DND-41 (cell line): ENCODE measurements at regions not wholly inside any gene's neighbourhood (a gene's known extent, or its start where the extent isn't known, plus 50 kb on each side); places are given as distances from the start of the nearest gene placed in this dataset.

Source experiments
- ATAC-seq: fragments of 200-7000 bp; cut with Tn5 transposase; 3 replicates; pipeline ENCODE4 v1.9.1; 2021; ENCODE audit warnings: low read depth; ENCODE audit not compliant: insufficient read depth
- DNase-seq: peaks from one replicate; pipeline ENCODE4 v3.0.0-alpha.2; 2020
- H2AFZ ChIP-seq: 2 replicates; pipeline ENCODE4 v1.6.0; 2012; ENCODE audit warnings: low read depth, low read length
- H3K27ac ChIP-seq: 2 replicates; pipeline ENCODE4 v1.5.1; 2012; ENCODE audit warnings: low read length, inconsistent platforms
- H3K27me3 ChIP-seq: fragments of 200-600 bp; sonication (generic); 2 replicates; pipeline ENCODE4 v1.6.0; 2012; ENCODE audit warnings: low read length, mild to moderate bottlenecking, inconsistent platforms; ENCODE audit not compliant: insufficient read depth, poor library complexity
- H3K36me3 ChIP-seq: 2 replicates; pipeline ENCODE4 v1.5.1; 2012; ENCODE audit warnings: low read length, inconsistent platforms; ENCODE audit not compliant: insufficient read depth
- H3K4me1 ChIP-seq: 2 replicates; pipeline ENCODE4 v1.5.1; 2012; ENCODE audit warnings: mild to moderate bottlenecking, low read length; ENCODE audit not compliant: insufficient read depth
- H3K4me2 ChIP-seq: 2 replicates; pipeline ENCODE4 v1.6.0; 2012; ENCODE audit warnings: mild to moderate bottlenecking, moderate library complexity, low read length, inconsistent platforms; ENCODE audit not compliant: insufficient read depth
- H3K4me3 ChIP-seq, 2 experiments: fragments of 200-600 bp in 1 of 2; shearing (Covaris generic) in 1 of 2; 2 replicates each; pipeline ENCODE4 v1.5.1; 2012 to 2016; ENCODE audit warnings: inconsistent platforms in 2 of 2, low read length in 2 of 2, mild to moderate bottlenecking in 2 of 2, low read depth in 1 of 2, moderate library complexity in 1 of 2
- H3K79me2 ChIP-seq: 2 replicates; pipeline ENCODE4 v1.6.0; 2012; ENCODE audit warnings: low read length, inconsistent platforms; ENCODE audit not compliant: insufficient read depth
- H3K9ac ChIP-seq: 2 replicates; pipeline ENCODE4 v1.6.0; 2012; ENCODE audit warnings: low read depth, mild to moderate bottlenecking, inconsistent platforms, low read length, moderate library complexity
- H3K9me3 ChIP-seq: 2 replicates; pipeline ENCODE4 v1.5.1; 2012; ENCODE audit warnings: low read length, moderate library complexity, mild to moderate bottlenecking, inconsistent platforms; ENCODE audit not compliant: insufficient read depth, severe bottlenecking
- H4K20me1 ChIP-seq: 2 replicates; pipeline ENCODE4 v1.6.0; 2012; ENCODE audit warnings: low read length; ENCODE audit not compliant: insufficient read depth
- EZH2 ChIP-seq: IDR thresholded peaks from 3 replicates; pipeline ENCODE4 v1.6.1; 2012; ENCODE audit warnings: borderline replicate concordance, low read depth, mild to moderate bottlenecking, moderate library complexity, low read length, inconsistent platforms; ENCODE audit not compliant: severe bottlenecking
- TF ChIP-seq, protein P1 (sequence below): IDR thresholded peaks from 2 replicates; pipeline ENCODE4 v1.5.1; 2012; ENCODE audit warnings: borderline replicate concordance, low read length, moderate library complexity, mild to moderate bottlenecking; ENCODE audit not compliant: poor library complexity, severe bottlenecking; ENCODE audit errors: extremely low read depth

DNA sequence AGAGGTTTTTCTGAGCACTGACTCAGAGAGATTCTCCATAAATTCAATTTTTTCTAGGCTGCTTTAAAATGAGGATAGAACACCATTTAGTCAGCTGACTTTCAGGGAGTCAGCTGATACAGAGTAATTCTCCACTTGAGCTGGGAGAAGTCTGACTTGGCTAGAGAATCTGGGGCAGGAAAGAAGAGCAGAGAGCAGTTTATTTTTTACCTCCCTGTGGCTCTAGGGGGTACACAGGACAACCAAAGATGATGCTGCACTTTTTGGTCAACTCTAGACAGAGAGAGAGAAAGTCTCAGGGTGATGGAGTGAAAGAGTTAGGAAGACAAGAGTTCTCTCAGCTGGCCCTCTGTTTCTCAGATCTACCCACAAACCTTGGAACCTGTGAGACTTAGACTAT lies 67.3 kb upstream of the EED start:
- TF ChIP-seq EZH2 = no peak
- TF ChIP-seq, protein P1, sequence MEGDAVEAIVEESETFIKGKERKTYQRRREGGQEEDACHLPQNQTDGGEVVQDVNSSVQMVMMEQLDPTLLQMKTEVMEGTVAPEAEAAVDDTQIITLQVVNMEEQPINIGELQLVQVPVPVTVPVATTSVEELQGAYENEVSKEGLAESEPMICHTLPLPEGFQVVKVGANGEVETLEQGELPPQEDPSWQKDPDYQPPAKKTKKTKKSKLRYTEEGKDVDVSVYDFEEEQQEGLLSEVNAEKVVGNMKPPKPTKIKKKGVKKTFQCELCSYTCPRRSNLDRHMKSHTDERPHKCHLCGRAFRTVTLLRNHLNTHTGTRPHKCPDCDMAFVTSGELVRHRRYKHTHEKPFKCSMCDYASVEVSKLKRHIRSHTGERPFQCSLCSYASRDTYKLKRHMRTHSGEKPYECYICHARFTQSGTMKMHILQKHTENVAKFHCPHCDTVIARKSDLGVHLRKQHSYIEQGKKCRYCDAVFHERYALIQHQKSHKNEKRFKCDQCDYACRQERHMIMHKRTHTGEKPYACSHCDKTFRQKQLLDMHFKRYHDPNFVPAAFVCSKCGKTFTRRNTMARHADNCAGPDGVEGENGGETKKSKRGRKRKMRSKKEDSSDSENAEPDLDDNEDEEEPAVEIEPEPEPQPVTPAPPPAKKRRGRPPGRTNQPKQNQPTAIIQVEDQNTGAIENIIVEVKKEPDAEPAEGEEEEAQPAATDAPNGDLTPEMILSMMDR = no peak
- Histone ChIP-seq H3K27me3 (no peaks in the 10 kb centered on the region), H3K4me2 (no peak overlapping the region), H2AFZ (no peak overlapping the region), H3K4me3 (no peak overlapping the region), H4K20me1 (no peaks in the 10 kb centered on the region), H3K79me2 (no peaks in the 10 kb centered on the region), H3K36me3 (no peaks in the 10 kb centered on the region), H3K27ac (no peak overlapping the region), H3K9ac (no peak overlapping the region), H3K9me3 (no peaks in the 10 kb centered on the region), H3K4me1 (no peaks in the 10 kb centered on the region)
- DNase-seq = no peak
- ATAC-seq = no peak

DNA sequence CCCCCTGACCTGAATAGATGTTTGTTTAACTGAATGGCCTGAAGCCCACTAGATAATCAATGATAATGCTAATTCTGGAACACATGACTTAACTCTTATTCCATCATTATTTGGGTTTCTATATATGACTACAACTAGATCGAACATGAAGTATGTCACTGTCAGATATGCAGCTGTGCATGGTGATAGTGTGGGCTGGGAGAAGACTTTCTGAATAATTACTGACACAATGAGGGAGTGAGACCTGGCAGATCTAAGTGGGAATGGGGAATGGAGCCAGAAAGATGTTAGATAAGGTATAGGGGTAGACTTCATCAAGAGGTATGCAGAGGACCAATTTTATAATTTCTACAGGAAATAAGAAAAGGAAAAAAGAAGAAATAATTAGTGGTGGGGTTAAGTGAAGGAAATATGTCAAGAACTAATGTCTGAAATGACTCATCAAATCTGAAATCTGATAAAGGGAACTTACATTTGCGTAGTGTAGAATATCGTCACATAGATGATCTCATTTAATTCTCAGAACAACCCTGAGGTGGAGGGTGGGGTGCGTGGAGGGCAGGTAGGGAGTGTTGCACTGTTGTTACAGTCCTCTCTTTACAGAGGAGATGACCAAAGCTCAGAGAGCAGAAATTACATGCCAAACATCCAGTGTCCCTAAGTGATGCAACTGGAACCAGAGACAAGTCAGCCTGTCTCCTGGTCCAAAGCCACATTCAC lies 68.2 kb upstream of the EED start:
- no peaks in the 10 kb centered on the region for H3K36me3 ChIP-seq
- no peak overlapping the region for H3K4me3 ChIP-seq
- no peak overlapping the region for H2AFZ ChIP-seq
- H3K9me3 ChIP-seq = no peaks in the 10 kb centered on the region
- DNase-seq (no peak), ATAC-seq (no peak)
- TF ChIP-seq EZH2 = no peak
- TF ChIP-seq, protein P1 = no peak
- H3K4me1 ChIP-seq = no peaks in the 10 kb centered on the region
- no peaks in the 10 kb centered on the region for H3K27me3 ChIP-seq
- no peak overlapping the region for H3K9ac ChIP-seq
- H3K79me2 ChIP-seq = no peaks in the 10 kb centered on the region
- no peak overlapping the region for H3K27ac ChIP-seq
- no peak overlapping the region for H3K4me2 ChIP-seq
- H4K20me1 ChIP-seq = no peaks in the 10 kb centered on the region

DNA sequence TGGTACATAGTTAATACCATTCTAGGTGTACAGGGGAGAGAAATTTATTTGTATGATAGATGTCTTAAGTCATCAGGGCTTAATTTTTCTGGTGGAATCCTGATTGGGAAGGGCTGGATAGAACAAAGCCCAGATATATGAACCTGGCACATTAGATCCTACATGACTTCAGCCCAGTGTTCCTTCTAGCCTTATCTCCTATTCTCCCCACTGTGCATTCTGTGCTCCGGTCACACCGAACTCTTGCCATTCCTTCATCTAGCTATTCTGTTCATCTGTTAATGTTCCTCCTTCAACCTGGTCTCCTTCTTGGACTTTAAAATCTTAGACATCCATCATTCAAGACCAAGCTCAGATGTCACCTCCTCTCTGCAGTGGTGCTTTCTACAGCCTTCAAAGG lies 68.9 kb upstream of the EED start:
- Histone ChIP-seq H2AFZ (no peak overlapping the region), H3K4me2 (no peak overlapping the region), H3K4me1 (no peaks in the 10 kb centered on the region), H3K9me3 (no peaks in the 10 kb centered on the region), H4K20me1 (no peaks in the 10 kb centered on the region), H3K79me2 (no peaks in the 10 kb centered on the region), H3K4me3 (no peak overlapping the region), H3K27ac (no peak overlapping the region), H3K36me3 (no peaks in the 10 kb centered on the region), H3K27me3 (no peaks in the 10 kb centered on the region), H3K9ac (no peak overlapping the region)
- TF ChIP-seq, protein P1 = no peak
- TF ChIP-seq EZH2 = no peak
- ATAC-seq (no peak), DNase-seq (no peak)
